HG03039 (cell line): ENCODE measurements at regions not wholly inside any gene's neighbourhood (a gene's known extent, or its start where the extent isn't known, plus 50 kb on each side); places are given as distances from the start of the nearest gene placed in this dataset.

Experiments
- ATAC-seq: cut with Tn5 transposase; IDR thresholded peaks from one replicate; pipeline ENCODE4 v1.9.1; 2021; ENCODE audit warnings: mild to moderate bottlenecking, moderate library complexity; ENCODE audit not compliant: unreplicated experiment

DNA sequence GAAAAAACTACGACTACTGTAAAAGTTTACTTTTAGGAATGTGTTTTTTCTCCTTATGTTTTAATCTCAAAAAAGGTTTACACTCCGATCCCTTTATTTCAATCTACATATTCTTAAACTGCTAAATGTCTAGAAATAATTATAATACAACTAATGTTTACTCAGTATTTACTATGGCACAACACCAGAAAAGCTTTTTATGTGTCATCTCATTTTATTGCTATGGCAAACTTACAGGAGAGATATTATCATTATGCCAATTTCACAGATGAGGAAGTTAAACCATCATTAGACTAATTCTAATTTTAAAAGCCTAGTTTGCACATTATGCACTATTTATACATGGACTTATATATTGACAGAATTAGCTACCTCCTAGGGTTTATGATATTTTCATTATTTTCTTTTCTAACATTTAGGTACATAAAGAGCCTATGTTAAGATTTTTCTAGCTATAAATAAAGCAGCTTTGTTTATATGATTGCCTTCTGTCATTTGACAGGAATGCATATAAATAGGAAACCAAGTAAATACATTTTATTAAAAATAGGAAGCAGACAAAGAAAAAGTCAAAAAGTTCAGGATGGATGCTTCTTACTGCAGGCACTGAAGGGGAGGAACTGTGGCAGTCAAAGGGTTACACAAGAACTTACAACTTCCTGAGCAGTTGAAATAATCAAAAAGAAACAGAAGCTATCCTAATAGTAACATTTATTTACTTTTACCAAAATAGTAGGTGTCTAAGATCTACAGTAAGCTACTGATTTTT lies 442.4 kb downstream of the LTN1 start:
- no peak for ATAC-seq

DNA sequence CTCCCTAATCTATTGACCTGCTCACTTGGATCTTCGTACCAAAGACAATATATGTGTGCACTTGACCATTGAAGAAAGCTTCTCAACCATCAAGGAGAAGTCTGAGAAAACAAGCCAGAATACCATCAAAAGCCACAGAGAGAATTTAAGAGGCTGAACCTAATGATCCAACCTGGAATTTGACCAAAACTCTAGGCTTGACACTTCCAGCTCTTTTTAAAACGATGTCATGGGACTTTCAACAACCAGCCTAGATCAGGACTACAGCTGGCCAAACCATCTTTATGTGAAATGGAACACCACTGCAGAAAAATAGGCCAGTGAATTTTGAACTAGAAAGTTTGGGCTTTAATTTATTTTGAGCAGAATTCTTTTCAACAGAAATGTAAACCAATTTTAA lies 444.4 kb downstream of the LTN1 start:
- ATAC-seq, result no peak

DNA sequence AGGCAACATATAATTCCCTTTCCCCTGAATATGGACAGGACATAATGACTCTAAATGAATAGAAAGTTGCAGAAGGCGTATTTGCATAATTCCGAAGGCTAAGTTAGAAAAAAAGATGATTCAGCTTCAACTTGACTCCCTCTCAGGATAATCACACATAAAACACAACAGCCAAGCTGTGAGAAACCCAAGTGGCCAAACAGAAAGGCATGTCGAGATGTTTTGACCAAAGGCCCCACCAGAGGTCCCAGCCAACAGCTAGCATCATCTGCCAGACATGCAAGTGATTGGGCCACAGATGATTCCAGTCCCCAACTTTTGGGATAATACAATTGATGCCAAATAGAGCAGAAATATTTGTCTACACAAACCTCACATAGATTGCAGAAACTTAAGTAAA lies 444.9 kb downstream of the LTN1 start:
- ATAC-seq, result no peak

DNA sequence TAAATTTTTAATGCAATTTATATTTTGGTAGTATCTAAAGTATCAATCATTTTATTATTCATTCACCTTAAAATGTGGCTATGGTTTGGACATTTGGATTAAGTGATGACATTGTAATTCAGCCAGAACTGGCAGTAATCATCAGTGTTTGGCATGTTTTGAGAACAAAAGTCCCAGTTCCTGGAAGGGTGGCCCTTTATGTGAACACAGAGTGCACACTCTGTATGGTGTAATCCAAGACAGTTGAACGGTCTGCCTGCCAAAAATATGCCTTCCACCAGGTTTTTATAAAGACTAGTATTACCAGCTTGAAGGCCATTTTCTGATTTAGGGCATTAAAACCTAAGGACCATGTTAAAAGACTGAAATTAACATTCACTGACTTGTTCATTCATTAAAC lies 448.7 kb downstream of the LTN1 start:
- ATAC-seq, result no peak

DNA sequence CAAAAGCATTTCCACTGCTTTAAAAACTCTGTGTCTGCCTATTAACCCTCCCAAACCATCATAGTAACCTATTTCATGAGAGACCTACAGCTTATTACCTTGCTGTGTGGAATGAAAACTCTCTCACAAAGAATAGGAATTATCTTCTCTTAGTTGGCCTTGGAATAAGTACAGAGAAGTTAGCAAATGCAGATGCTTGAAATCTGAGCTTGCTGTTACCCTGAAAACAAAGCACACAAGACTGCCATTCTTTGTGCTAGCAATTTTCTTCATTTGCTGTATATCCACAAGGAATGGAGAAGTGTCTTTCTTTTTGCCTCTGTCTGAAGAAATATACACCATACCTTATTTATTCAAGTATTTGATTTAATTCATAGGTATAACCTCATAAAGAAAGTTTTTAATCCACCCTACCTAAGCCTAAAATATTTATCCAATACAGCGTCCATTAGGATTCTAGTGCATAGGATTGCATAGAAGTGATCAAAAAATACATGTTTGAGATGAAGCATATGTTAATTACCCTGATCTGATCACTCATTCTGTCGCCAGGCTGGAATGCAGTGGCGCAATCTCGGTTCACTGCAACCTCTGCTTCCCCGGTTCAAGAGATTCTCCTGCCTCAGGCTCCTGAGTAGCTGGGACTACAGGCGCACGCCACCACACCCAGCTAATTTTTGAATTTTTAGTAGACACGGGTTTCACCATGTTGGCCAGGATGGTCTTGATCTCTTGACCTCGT lies 451.1 kb downstream of the LTN1 start:
- no peak for ATAC-seq

DNA sequence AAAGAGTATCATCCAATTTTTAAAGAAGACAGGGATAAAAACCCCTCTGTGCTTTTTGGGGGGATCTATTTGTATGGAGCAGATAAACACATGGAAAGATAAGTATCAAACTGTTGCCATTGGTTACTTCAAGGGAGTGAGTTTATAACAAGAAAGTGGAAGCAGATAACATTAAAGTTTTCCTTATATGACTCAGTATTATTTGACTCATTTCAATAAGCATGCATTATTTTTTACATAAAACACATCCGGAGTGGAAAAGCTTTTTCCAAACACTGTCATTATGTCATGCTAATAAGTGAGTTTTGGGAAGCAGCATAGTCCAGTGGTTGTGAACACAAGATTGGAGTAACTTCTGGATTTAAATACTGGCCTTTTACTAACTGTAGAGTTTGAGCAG lies 452.2 kb downstream of the LTN1 start:
- ATAC-seq, result no peak

DNA sequence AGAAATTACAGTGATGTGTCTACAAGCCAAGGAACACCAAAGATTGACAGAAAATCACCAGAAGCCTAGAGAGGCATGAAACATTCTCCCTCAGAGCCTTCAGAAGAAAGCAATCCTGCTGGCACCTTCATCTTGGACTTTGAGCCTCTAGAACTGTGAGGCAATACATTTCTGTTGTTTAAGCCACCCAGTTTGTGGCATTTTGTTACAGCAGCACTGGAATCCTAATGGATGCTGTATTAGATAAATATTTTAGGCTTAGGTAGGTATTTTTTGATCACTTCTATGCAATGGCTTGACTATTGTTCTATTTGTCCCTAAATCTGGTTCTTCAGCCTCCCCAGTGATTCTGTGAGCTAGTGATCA lies 453.1 kb downstream of the LTN1 start:
- no peak for ATAC-seq

DNA sequence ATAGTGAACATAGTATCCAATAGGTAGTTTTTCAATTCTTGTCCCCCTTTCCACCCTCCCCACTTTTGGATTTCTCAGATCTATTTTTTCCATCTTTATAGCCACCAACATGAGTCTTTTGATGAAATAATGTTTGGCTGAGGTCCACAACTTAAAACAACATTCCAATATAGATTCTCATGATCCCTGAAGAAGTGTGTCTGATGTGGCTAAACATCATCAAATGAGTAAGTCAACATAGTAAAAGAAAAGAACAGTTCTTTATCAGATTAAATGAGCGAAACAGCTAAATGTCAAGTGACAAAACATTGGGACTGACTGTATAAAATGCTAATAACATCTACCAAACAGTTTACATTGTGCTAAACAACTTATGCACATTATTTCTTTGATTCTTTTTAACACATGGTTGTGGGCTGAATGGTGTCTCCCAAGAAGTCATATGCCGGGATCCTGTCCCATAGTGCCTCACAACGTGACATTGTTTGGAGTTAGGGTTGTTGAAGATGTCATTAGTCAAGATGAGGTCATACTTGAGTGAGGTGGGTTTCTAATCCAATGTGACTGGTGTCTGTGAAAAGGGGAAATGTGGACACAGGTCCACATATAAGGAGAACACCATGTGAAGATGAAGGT lies 453.6 kb downstream of the LTN1 start:
- ATAC-seq, result no peak

DNA sequence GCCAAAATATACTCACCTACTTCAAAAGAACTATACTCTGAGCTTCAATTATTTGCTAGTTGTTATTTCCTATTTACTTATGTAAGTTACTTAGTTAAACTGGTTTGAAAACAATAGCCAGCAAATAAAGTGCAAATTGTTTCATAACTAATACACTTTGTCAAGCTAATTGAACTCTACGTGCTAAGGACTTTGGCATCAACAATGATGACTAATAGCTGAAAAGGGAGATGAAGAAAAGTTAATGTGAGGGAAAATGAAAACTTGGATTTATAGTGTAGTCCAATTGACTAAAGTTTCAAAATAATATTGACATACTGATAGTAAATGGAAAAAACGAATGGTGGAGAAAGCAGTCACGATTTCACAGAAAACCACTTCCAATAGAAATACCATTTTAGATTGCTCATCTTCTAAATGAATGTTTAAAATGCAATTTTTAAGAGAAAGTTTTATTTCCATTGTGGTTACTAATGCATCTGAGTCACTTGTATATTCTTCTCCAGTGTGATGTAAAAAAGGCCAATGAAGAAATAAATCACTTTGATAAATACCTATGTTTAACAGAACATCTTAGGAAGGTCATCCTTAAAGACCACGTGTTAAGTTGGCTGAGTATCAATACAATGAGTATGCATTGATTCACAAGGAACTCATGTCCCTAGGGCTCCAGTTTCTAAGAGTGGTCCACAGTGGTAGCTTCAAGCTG lies 455.2 kb downstream of the LTN1 start:
- ATAC-seq, result no peak

DNA sequence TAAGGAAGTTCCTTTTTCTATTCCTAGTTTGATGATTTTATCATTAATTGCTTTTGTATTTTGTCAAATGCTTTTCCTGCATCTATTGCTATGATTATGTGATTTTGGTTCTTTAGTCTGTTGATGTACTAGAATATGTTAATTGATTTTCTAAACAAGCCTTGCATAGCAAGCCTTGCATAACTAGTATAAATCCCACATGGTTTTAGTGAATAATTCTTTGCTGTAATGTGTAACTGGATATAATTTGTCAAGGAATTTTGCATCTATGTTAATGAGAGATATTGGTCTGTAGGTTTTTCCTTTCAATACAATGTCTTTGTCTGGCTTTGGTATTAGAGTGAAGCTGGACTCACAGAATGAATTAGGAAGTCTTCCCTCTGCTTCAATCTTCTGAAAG lies 460.2 kb downstream of the LTN1 start:
- no peak for ATAC-seq

DNA sequence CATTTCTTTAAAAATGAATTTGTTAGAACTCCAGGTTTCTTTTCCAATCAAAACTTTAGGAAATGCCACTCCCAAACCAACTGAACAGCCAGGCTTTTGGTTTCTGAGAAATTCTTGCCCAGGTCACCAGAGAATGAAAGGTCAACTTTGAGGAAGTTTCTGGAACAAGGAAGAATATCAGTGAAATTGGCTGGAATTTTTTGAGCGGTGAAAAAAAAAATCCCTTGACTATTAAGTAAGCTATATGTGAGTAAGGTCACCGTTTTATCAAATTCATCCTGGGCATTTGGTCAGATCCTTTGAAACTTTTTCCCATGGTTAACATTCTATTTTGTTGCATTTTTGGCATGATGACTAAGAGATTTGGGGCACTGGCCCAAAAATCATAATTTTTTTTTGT lies 469.3 kb downstream of the LTN1 start:
- no peak for ATAC-seq

DNA sequence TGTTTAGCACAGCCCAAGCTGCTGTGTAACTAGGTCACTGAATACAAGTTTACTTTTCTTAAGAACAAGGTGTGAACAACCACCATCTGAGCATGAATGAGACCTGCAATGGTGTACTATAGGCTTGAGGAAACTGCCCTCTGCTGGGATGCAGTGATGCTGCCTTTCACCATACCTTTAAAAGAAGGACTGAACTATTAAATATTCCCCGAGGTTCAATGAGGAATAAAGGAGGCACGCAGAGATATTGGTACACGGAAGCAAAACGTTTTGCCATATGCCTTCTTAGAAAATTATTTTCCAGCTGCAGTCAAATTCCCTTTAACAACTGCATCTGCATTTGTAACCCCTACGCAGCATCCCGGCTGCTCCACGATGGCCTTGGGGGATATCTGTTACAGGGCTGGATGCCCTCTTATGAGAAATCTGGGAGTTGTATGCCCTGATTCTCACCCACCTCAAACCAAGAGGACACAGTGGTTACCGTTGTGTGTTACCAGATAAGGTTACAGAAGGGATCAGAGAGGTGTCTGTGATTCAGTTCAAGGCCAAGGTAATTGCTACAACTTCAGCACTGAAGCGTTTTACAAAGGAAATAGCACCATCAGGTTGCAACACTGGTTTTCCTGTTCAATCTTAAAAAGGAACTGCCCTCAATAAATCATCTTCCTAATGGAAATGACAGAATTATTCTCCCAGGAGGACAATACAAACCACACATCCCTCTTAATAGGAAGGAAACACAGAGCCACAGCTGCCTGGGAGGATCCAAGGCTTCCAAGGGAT lies 470.5 kb downstream of the LTN1 start:
- no peak for ATAC-seq

DNA sequence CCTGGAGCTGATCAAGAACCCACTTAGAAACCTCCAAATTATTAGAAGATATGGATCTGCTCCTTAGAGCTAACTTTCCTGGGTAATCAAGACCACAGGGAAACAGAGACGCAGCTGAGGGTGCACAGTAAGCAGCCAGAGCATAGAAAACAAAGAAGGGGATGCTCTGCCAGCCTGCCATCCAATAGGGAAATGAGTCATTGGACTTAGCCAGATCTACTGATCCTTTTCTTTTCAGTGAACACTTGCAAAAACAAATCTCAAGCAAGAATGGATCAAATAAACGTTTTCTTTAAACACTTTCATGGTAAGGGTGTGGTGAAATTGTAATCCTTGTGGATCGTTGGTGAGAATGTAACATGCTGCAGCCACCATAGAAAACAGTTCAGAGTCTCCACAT lies 474.0 kb downstream of the LTN1 start:
- no peak for ATAC-seq

DNA sequence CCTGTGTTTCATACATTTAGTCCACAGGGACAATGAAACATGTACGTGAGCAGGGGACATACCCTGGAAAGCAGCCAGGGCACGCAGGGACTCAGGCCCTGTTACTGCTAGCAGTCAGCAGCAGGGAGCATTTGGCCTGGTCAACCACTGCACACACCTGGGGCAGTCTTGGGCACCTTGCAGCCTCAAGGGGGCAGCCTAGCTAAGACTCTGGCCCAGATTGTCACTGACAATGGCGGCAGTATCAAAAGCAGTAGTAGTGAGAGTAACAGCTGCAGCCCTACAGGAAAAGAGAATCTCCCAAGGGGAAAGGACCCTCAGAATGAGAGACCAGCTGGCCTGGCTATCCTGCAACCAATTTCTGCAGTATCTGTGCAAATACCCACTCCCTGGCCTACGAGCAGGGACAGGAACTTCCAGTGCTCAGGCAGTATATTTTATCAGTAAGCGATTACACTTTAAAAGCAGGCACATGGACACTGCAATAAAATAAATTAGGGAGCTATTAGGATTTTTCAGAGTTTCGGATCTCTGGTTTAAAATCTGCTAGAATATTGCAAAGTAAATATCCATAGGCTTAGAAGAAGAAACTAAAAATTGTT lies 475.6 kb downstream of the LTN1 start:
- peak; percentile 97 for ATAC-seq

DNA sequence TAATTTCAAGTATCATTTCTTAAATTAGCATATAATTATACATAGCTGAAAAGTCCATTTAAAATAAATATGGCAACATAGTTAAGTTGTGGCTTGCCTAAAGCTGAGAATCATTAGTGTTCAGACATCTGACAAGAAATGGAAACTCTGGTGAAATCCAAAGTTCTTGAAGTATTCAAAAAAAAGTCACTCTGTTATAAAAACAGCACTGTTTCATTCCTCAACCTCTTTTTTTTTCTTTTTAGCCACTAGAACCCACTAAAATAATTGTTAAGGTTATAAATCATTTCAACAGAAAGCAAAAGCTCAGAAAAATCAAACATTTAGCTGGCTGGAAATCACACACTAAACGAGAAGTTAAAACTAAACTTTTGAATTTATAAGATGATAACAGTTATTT lies 476.7 kb downstream of the LTN1 start:
- ATAC-seq, result no peak

DNA sequence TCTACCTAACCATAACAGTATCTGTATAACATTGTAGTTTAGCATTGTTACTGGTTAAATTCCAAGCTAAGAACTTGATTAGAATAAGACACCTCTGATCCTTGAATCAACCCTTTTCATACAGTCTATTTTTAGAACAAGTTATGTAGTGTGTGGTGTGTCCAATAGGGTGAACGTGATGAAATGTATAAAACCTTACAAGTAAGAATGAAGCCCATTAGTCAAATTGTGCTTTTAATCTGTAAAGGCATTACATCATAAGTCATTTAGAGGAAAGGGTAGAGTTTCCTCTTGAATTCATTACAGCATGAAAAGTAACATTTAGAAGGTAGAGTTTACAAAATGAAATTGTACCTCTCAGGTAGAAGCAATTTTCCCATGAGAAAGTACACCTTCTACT lies 479.2 kb downstream of the LTN1 start:
- ATAC-seq, result no peak

DNA sequence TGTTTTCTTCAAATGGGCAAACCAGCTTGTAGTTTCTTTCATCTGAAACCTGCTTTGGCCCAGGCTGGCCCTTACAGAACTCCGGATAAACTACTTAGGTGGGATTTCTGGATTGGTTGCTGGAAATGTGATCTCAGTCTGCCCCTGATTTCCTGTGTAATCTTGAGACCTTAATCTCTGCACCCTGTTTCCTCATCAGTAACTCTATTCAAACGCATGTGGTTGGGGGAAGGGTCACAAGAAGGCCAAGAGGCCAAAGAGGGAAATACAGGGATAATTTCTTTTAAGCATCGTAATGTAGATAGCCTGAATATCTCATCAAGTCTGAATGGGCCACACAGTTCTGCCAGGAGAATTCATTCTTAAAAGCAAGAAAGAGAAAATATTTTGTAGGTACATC lies 483.6 kb downstream of the LTN1 start:
- no peak for ATAC-seq

DNA sequence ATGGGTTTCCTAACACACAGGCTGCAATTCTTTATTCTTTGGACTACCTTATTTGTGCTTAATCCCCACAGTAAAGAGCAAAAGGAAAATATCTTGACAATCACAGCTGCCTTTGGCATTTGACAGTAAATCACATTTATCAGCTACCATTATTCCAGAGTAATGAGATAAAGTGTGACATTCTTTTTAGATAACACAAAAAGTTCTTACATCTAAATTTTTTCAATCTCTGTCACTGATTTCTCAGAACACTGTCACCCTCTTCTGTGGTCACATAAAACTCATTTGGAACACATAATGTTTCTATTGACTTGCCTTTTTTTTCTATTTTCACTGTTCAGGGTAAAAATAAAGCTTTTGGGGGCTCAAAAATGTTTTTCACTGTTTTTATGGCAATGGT lies 484.6 kb downstream of the LTN1 start:
- no peak for ATAC-seq

DNA sequence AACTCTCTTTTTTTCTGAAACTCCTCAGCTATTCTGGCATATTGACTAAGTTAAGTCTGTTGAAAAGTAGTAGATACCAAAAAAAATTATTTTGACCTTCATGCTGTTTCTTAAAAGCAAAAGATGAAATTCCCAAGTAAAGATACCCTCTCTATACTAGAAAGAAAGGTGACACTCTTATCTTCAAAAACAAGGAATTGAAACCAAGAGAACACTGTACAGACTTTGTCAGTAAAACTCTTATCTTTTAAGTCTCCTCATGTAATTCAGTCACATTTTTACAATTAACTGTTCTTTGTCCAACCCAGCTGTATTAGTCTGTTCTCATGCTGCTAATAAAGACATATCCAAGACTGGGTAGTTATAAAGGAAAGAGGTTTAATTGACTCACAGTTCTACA lies 496.2 kb downstream of the LTN1 start:
- ATAC-seq, result no peak

DNA sequence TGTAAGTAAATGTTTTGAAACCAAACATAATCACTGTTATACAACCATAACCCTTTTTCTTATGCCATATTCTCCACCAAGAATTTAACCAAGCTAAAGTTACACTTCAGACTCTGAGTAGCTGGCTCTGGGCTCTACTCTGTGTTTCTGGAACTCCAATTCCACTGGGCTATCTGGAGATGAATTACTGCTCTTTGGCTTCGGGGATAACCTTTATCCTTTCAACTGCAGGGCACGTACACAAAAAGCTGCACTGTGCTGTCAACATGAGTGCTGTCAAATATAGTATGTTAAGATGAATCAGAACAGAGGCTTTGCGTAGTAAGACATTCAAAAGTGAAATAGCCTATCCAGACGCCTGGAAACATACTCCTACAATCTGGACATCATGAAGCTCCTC lies 500.6 kb downstream of the LTN1 start:
- ATAC-seq, result no peak
